GM15510 (cell line): ENCODE measurements at regions not wholly inside any gene's neighbourhood (a gene's known extent, or its start where the extent isn't known, plus 50 kb on each side); places are given as distances from the start of the nearest gene placed in this dataset.

Source experiments
- POLR2A ChIP-seq: IDR thresholded peaks from 3 replicates; pipeline ENCODE4 v1.6.1; 2011; ENCODE audit warnings: borderline replicate concordance; ENCODE audit not compliant: insufficient read length; ENCODE audit errors: extremely low read depth

DNA sequence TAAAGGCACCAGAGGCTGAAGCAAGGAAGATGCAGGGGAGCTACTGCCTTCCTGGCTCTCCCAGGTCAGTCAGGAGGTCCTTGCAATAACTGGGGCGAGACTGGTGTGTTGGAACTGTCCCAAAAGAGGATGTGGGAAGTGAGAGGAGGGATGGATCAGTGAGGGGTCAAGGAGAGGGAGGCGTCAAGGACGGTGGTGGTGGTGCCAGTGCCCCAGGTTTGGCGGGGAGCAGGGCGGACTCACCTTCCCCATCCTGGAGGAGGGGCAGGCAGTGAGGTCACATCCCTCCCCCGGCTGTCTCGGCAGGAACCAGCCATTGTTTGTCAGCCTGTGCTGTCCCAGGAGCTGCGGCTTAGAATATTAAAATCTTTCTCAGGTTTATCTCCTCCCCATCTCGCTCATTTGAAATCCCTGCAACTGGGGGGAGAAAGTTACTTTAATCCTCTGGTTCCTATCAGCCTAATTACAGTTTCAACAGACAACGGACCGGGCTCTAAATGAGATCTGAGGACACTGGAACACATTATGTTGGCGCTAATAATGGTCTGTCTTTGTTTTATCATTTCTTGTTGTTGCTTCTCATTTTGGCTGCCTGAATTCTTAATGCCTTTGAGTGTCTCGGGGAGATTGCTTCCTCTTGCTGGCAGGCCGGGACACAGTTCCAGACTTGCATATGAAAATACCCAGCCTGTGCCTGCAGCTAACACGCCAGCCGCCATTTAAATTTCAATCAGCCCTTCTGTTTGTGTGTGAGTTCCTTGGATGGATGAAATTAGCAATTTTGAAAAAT lies 387.5 kb downstream of the RPS24 start:
- TF ChIP-seq POLR2A, result no peak

DNA sequence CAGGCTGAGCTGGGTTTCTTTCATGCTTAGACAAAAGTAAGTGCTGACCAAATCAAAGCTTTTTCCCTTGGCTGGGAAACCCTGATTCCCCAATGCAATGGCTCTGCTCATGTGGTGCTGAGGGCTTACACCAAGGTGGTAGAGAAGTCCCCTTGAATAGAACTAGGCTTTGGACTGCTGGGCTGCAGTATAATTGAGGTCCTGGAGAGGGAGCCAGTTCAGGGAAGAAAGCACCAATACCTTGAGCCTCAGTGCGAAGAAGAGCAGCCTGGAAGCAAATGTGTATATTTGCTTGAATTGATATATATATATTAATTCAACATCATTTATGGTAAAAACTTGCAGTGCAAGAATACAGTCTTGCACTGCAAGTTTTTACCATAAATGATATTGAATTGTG lies 391.1 kb downstream of the RPS24 start:
- TF ChIP-seq POLR2A, result no peak

DNA sequence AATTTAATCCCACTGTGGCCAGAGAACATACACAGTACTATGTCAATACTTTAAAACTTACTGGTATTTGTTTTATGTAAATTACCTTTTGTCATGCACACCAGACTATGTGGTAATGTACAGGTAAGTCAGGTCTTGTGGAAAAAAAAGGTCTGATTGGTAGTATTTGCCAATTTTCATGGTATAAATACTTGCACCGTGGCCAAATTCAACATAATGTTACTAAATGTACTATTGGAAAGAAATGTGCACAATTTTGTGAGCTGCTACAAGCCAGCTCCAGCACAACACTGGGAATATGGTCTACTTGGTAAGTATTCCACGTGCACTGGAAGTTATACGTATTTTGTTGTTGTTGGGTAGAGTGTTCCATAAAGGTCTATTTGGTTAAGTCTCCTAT lies 392.5 kb downstream of the RPS24 start:
- no peak for TF ChIP-seq POLR2A

DNA sequence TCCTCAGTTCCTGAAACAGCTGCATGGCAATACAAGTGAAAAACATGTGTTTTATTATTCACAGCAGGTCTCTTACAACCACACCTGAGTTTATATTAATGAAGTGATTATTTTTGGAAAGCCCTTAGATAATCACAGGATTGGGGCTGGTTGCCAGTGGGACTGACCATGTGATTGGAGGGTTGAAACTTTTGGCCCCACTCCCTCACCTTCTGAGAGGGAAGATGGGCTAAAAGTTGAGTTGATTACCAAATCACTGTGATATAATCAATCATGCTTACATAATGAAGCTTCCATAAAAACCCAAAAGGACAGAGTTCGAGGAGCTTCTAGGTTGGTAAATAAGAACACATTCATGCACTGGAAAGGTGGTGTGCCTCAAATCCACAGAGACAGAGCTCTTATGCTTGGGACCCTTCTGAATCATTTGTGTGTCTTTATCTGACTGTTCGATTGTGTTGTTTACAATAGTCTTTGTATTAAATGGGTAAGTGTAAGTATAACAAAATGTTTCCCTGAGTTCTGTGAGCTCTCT lies 393.9 kb downstream of the RPS24 start:
- no peak for TF ChIP-seq POLR2A

DNA sequence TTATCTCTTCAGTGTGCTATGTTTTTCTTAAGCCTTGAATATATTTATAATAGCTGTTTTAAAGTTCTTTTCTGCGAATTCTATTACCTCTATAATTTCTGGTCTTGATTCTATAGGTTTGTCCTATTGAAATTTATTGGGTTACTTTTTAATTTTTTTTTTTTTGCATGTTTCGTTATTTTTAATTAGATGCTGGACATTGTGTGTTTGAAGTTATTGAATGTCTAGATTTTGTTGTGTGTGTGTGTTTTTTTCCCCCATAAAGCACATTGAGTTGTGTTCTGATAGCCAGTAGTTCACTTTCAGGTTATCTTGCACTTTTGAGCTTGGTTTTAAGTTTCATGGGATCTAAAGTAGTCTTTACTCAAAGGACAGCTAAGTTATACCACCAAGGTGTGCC lies 394.9 kb downstream of the RPS24 start:
- no peak for TF ChIP-seq POLR2A

DNA sequence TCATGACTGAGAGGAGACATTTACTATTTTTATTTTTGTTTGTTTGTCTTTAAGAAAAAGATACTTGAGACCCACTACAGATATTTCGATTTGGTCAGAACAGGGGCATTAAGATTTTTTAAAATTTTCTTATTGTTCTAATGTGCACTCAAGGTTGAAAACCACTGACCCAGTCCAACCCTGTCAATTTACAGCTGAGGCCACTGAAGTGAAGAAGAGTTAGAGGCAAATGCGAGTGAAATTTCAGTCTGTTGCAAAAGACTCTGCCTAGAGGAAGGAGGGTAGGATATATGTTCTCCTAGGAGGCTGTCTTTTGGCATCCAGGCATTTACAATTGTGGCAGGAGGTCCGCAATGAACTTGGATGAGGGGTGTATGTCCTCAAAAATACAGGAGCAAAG lies 396.3 kb downstream of the RPS24 start:
- TF ChIP-seq POLR2A, result no peak

DNA sequence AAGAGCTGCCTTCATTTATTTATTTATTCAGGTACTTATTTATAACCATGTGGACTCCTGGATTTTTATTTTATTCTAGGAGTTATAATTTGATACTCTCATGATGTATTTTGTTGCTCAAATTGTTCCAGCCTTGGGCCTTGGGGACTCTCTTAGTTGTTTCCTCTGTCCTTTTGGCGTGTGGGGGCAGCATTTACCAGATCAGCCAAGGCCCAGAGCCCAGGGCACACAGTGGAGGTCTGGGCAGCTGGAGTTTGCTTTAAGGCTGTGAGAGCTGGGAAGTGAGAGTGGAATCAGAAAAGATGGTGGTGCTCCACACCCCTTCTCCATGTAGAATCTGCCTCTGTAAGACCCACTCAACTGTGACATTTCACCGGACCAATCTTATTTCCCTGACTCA lies 398.9 kb downstream of the RPS24 start:
- no peak for TF ChIP-seq POLR2A

DNA sequence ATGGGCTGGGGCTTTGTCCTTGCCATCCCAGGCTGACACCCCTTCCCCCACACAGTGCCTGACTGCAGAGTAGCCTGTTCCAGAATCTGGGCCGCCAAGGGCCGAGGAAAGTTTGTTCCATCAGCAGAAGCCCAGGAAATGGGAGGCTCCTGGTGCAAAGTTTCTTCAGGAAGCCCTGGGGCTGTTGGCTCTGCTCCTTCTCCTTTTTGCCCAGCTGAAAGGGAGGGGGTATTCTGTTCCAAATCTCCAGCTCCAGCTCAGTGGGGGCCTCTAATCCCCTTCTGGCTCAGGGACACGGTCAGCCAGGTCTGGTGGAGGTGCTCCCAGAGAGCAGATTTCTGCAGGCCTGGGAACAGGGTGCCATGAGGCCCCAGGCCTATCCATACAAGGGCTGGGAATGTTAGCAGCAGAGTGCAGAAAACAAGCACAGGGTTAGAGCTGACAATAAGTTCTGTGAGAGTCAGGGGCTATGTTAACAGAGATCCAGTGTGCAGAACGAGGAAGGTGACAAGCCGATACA lies 399.5 kb downstream of the RPS24 start:
- no peak for TF ChIP-seq POLR2A

DNA sequence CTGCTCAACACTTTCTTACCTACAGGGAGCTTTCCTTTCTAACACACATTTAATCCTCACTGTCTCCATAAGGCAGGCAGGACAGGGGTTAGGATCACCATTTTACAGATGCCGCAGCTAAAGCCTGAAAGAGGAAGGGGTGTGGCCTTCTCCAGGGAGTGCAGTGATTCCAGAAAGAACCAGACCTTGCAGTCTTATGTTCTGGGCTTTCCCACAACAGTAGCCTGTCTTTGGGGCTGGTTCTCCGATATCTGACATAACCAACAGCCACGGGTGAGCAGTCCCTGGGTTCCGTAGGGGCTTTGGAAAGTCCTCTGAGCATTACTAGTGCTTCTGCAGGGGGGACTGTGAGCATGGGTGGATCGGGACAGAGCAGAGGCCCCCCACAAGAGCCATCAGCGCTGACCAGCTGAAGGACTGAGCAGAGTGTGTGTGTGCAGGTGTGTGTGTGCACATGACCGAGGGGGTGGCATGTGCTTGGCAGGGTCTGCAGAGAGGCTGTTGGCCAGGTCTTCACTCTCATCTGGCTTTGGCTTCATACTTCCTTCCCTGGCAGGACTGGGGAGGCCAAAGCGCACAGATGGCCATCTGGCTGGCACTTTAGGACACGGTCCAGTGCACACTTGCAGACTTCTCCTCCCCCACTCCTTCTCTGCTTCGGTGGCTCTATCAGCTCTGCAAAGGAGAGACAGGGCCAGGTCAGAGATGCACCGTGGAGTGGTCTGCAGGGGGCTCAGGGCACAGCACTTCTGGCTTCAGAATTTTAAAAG lies 400.3 kb downstream of the RPS24 start:
- TF ChIP-seq POLR2A, result no peak

DNA sequence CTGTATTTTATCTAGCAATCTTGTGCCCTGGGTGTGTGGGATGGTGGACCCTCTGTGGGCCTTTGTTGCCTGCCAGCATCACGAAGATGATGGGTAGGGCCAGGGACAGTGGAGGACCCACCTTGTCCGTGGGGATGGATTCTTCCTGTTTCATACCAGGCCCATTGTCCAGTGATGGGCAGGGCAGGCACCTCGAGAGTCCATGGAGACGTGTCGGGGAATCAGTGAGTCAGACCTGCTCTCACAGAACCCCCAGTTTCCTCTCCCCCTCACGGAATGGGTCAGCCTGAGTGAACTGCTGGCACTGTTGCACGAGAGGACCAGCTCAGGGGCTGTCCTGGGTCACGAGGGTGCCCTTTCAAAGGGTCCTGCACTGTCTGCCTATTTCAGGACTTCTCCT lies 401.2 kb downstream of the RPS24 start:
- no peak for TF ChIP-seq POLR2A

DNA sequence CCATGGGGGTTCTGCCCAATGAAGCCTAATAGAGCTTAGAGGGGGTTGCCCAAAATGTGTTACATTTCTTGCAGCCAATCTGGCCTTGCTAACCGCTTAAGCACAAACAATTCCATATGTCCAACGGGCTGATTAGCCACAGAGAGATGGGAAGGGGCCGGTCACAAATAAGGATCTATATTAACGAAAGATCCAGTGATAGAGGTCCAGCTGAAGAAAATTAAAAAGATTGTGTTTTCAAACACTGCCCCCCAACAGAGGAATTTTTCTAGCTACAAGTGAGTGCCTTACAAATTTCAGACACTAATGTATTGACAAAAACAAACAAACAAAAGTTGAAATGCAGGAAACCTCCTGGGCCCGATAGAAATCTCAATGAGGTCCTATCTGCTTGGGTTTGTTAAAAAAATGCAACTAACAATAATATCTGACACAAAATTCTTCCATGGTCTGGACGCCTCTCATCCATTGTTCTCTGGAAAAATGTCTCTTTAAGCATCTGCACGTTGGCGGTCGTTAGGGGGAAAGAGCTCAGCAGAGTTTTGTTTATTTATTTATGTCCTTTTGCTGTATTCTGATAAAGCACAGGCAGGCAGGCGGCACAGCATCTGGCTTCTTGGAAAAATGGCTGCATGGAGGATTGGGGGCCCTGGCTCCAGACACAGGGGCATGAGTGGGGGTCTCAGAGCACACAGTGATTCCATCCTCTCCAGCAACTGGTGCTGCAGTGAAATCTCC lies 402.0 kb downstream of the RPS24 start:
- TF ChIP-seq POLR2A, result no peak

DNA sequence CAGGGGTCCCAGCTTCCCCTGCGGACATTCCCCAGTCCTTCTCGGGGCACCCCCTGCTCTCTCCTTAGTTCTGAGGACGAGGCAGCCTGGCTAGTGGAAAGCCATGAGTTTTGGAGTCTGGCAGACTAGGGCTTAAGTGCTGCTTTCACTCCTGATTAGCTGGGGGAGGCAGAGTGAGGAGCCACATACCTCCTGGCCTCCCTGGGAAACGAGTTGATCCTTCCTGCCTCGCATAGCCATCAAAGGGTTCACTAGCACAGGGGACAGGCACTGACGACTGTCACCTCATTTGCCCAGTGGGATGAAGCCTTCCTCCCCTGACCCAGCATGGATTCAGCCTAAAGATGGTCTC lies 402.5 kb downstream of the RPS24 start:
- TF ChIP-seq POLR2A, result no peak

DNA sequence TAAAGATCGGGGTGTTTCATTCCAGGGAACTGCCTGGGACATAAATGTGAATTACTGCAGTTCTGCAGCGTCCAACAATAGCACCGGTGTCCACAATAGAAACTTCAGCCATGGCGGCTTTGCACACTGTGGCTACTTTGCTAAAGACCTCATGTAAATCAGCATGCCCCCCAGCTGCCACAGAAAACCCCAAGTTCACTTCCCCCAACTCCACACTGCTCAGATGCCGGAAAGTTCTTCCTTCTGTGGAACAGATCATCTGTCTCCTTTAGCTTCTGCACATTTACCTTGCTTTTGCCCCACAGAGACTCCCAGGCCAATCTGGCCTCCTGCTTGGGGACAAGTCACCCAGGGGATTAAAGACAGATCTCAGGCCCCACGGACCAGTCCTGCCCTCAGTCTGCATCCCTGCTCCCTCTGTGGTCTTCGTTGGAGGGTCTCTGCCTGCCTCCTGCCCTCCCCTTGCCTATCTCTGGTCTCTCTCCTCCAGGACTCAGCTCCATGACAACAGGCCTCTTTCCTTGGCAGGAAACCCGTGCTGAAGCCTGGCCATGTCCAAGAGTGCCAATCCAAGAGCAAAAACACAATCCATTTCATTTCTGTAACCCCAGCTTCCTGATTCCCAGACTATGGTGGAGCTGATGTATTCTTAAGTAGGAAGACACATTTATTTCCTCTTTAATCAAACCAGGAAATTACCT lies 403.2 kb downstream of the RPS24 start:
- no peak for TF ChIP-seq POLR2A

DNA sequence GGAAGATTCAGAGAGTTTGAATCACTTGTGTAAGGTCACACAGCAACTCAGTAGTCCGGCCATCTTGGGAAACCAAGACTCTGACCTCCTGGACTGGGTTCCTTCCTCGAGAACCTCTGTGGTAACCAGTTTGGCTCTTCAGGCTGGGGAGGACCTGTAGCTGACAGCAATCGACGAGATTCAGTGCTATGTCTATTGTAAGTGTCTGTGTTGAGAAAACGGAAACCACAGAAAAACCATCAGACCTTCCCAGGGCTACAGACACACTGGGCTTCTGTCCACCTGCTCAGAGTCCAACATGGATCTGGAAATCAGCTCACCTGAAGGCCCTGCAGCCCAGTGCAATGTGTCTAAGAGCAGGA lies 403.7 kb downstream of the RPS24 start:
- no peak for TF ChIP-seq POLR2A
